ENCODE measurements at regions not wholly inside any gene's neighbourhood (a gene's known extent, or its start where the extent isn't known, plus 50 kb on each side); places are given as distances from the start of the nearest gene placed in this dataset.

DNA sequence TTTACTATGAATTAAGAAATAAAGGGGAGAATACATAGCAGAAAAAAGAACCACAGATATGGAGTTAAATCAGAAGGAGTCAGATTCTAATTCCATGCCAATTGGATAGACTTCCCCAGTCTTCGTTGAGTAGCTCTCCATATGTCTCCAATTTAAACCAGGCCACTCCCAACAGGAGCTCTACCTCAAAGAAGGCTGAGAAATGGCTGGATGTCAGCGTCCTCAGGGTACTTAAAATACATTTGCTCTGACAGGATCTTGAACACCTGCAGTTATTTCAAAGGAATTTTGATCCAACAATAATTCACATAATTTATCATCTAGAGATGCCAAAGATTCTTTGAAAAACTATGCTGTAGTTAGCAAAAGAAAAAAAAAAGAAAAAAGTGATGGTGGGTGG, 133.9 kb upstream of the FBN2 start:
- TF ChIP-seq, protein P1, sequence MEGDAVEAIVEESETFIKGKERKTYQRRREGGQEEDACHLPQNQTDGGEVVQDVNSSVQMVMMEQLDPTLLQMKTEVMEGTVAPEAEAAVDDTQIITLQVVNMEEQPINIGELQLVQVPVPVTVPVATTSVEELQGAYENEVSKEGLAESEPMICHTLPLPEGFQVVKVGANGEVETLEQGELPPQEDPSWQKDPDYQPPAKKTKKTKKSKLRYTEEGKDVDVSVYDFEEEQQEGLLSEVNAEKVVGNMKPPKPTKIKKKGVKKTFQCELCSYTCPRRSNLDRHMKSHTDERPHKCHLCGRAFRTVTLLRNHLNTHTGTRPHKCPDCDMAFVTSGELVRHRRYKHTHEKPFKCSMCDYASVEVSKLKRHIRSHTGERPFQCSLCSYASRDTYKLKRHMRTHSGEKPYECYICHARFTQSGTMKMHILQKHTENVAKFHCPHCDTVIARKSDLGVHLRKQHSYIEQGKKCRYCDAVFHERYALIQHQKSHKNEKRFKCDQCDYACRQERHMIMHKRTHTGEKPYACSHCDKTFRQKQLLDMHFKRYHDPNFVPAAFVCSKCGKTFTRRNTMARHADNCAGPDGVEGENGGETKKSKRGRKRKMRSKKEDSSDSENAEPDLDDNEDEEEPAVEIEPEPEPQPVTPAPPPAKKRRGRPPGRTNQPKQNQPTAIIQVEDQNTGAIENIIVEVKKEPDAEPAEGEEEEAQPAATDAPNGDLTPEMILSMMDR (IDR thresholded peaks at IDR 0.05), result no peak
- TF ChIP-seq POLR2A (IDR thresholded peaks at IDR 0.05), result no peak
